CD4-positive, alpha-beta memory T cell (primary cell): ENCODE measurements at regions not wholly inside any gene's neighbourhood (a gene's known extent, or its start where the extent isn't known, plus 50 kb on each side); places are given as distances from the start of the nearest gene placed in this dataset.

Experiments used
- CTCF ChIA-PET: fragments of 350-600 bp; sonication (Branson Sonifier 250); formaldehyde crosslinking; loops from one replicate; lab custom pipeline; 2021; ENCODE audit warnings: inconsistent platforms; ENCODE audit not compliant: partially characterized antibody; lab: Charles Lee
- POLR2A ChIA-PET: fragments of 350-600 bp; sonication (Branson Sonifier 250); formaldehyde crosslinking; loops from one replicate; lab custom pipeline; 2021; ENCODE audit not compliant: partially characterized antibody; lab: Charles Lee
- DNase-seq, 5 donors: peaks; one replicate each; pipeline versions ENCODE4 v3.0.0 to v3.0.0-alpha.2; 2020 to 2022; ENCODE audit warnings: mixed read lengths in 1 of 5
- H3K27ac ChIP-seq: one replicate; pipeline ENCODE4 v1.7.0; 2013; ENCODE audit warnings: low read depth, low read length
- H3K27me3 ChIP-seq: 2 replicates; pipeline ENCODE4 v1.7.0; 2013; ENCODE audit warnings: mild to moderate bottlenecking, low read length, moderate library complexity; ENCODE audit not compliant: insufficient read depth
- H3K36me3 ChIP-seq: 2 replicates; pipeline ENCODE4 v1.7.0; 2013; ENCODE audit warnings: mild to moderate bottlenecking, low read length, moderate library complexity; ENCODE audit not compliant: insufficient read depth
- H3K4me1 ChIP-seq: 2 replicates; pipeline ENCODE4 v1.7.0; 2013; ENCODE audit warnings: mild to moderate bottlenecking, low read length, moderate library complexity; ENCODE audit not compliant: insufficient read depth
- H3K4me3 ChIP-seq, 2 donors: one replicate each; pipeline ENCODE4 v1.7.0; 2013; ENCODE audit warnings: low read length in 2 of 2, mild to moderate bottlenecking in 1 of 2
- H3K9me3 ChIP-seq, 2 donors: one replicate each; pipeline ENCODE4 v1.7.0; 2013; ENCODE audit warnings: low read length in 2 of 2, control low read depth in 1 of 2; ENCODE audit not compliant: control insufficient read depth in 1 of 2
- H3K27ac Mint-ChIP-seq, 7 donors: one replicate each; pipeline ENCODE4 v1.8.0; 2020 to 2021; ENCODE audit warnings: mixed read lengths in 7 of 7, mild to moderate bottlenecking in 6 of 7, inconsistent platforms in 3 of 7, moderate library complexity in 3 of 7
- H3K27me3 Mint-ChIP-seq, 2 donors: one replicate each; pipeline ENCODE4 v1.8.0; 2020 to 2021; ENCODE audit warnings: mixed read lengths in 2 of 2
- H3K36me3 Mint-ChIP-seq, 2 donors: one replicate each; pipeline ENCODE4 v1.8.0; 2020 to 2021; ENCODE audit warnings: mixed read lengths in 2 of 2, inconsistent platforms in 1 of 2, mild to moderate bottlenecking in 1 of 2
- H3K4me1 Mint-ChIP-seq, 4 donors: one replicate each; pipeline ENCODE4 v1.8.0; 2020 to 2021; ENCODE audit warnings: mixed read lengths in 4 of 4, mild to moderate bottlenecking in 1 of 4
- H3K4me3 Mint-ChIP-seq, 8 donors: one replicate each; pipeline ENCODE4 v1.8.0; 2020 to 2021; ENCODE audit warnings: mixed read lengths in 8 of 8, mild to moderate bottlenecking in 7 of 8, moderate library complexity in 6 of 8, inconsistent platforms in 3 of 8
- H3K9me3 Mint-ChIP-seq, 8 donors: one replicate each; pipeline ENCODE4 v1.8.0; 2020 to 2021; ENCODE audit warnings: mixed read lengths in 8 of 8, mild to moderate bottlenecking in 5 of 8, inconsistent platforms in 3 of 8, moderate library complexity in 1 of 8
- intact Hi-C: fragments of 100-400 bp; cut with micrococcal nuclease; formaldehyde crosslinking; loops from one replicate; pipeline ENCODE4 v1.15.1; 2023

DNA sequence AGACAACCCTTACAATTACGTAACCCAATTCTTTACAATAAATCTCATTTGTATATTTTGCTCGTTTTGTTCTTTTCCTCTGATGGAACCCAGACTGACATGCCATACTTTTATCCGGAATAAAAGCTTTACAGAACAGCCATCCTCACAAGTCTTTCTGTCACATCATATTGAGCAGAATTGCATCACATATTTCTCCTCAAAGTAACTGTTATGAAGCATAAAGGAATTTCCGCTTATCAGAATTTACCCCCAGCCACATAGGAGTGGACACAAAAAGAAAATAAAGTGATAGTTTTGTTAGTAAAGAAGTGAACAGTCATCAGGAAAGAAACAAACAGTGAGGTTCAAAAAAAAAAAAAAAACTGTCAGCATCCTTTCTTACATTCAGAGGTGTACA lies 539.5 kb upstream of the LUZP2 start:
- no peak overlapping the region for H3K27ac Mint-ChIP-seq
- no peak for DNase-seq
- H3K36me3 Mint-ChIP-seq: no peaks in the 10 kb centered on the region
- peaks cover 0 to 14% (median 3%) of the 10 kb centered on the region in 8 donors for H3K9me3 Mint-ChIP-seq
- Histone ChIP-seq H3K27ac (no peak overlapping the region), H3K9me3 (no peaks in the 10 kb centered on the region), H3K4me1 (no peaks in the 10 kb centered on the region), H3K27me3 (no peaks in the 10 kb centered on the region), H3K4me3 (no peak overlapping the region), H3K36me3 (no peaks in the 10 kb centered on the region)
- ChIA-PET CTCF (no interaction called here), POLR2A (no interaction called here)
- H3K4me1 Mint-ChIP-seq: no peaks in the 10 kb centered on the region
- intact Hi-C loops: no loop called here
- H3K4me3 Mint-ChIP-seq: no peak overlapping the region
- no peaks in the 10 kb centered on the region for H3K27me3 Mint-ChIP-seq

DNA sequence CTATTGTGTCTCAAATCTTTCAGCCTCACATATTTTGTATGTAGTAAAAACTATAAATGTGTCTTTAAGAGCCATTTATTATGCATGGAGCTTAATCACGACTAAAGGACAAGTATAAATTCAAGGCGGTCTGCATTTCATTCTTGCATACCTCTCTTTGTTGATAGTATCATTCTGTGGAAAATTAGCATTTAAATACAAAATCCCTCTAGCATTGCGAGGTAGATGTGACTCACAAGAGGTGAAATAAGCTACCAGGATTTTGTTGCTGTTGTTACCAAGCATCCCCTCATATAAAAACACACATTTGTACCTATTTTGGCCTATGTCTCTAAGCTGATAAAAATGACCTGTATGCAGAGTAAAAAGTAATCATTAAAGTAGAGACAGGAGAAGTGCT lies 537.4 kb upstream of the LUZP2 start:
- DNase-seq: no peak
- no peak overlapping the region for H3K27ac ChIP-seq
- H3K9me3 ChIP-seq: no peaks in the 10 kb centered on the region
- H3K4me1 Mint-ChIP-seq: no peaks in the 10 kb centered on the region
- no peaks in the 10 kb centered on the region for H3K27me3 ChIP-seq
- H3K9me3 Mint-ChIP-seq: peaks cover 3 to 13% (median 6%) of the 10 kb centered on the region in 8 donors
- no peaks in the 10 kb centered on the region for H3K4me1 ChIP-seq
- no peak overlapping the region for H3K4me3 ChIP-seq
- no peaks in the 10 kb centered on the region for H3K36me3 ChIP-seq
- H3K27ac Mint-ChIP-seq: no peak overlapping the region
- intact Hi-C loops: no loop called here
- ChIA-PET POLR2A (no interaction called here), CTCF (interaction anchor here (0.9 kb wide), 1 partner anchor 8 kb away, joined by 3 read pairs; no protein-coding TSS in a partner anchor)
- no peaks in the 10 kb centered on the region for H3K27me3 Mint-ChIP-seq
- H3K36me3 Mint-ChIP-seq: no peaks in the 10 kb centered on the region
- no peak overlapping the region for H3K4me3 Mint-ChIP-seq

DNA sequence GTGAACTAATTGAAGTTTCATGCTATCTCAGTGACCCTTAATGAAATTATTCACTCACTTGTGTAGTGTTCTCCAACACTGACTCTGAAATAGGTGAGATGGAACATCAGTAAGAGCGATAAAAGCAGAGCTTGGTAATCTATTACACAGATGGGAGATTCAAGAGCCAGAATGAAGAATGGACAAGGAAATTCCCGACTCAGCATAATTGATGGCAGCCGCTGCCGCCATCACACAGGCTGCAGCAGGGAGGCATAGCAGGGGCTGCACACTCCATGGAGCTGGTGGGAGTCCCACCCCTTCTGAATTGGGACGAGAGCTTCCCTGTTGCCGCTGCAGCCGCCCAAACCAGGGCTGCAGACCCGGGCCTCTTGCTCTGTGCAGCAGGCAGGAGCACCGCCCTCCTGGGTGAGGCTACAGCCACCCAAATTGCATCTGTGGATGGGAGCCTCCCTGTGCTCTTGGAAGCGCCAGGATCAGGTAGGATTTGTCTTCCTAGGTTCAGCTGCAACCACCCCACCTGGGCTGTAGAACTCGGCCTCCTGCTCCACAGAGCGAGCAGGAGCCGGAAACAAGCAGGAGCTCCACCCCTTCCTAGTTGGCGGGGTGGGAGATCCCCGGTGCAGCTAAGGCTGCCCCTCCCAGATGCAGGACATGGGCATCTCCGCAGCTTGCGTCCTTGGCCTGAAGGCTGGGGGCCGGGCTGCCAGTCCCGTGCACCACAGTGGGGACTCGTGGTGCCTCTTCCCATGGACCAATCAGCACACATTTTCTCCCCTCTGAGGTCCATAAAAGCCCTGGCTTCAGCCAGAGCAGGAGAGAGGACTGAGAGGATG lies 535.1 kb upstream of the LUZP2 start:
- Histone ChIP-seq H3K36me3 (no peaks in the 10 kb centered on the region), H3K4me1 (no peaks in the 10 kb centered on the region), H3K9me3 (no peaks in the 10 kb centered on the region), H3K27me3 (no peaks in the 10 kb centered on the region), H3K4me3 (no peak overlapping the region), H3K27ac (no peak overlapping the region)
- Mint-ChIP-seq H3K27me3 (no peaks in the 10 kb centered on the region), H3K27ac (no peak overlapping the region), H3K36me3 (no peaks in the 10 kb centered on the region), H3K9me3 (peaks cover 3 to 13% (median 6%) of the 10 kb centered on the region in 8 donors), H3K4me3 (no peak overlapping the region), H3K4me1 (no peaks in the 10 kb centered on the region)
- intact Hi-C loops: no loop called here
- ChIA-PET CTCF (no interaction called here), POLR2A (no interaction called here)
- DNase-seq: no peak

DNA sequence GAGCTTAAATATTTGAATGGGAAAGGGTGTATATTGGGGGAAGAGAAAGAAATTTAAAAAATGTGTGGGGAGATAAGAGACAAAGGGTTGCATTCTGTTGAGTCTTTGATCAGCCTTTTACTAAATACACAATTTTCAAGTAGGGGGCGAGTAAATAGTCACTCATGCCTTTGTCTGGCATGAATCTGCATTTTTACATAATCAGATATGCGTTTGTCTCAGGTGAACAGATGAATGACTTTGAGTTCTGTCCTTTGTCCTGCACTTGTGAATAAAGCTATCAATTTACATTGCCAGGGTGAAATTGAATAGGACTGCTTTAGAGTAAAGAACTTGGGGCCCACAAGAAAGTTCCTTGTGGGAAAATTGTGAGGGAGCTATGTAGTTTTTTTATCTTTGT lies 523.6 kb upstream of the LUZP2 start:
- Mint-ChIP-seq H3K4me3 (no peak overlapping the region), H3K27me3 (no peaks in the 10 kb centered on the region), H3K36me3 (no peaks in the 10 kb centered on the region), H3K4me1 (no peaks in the 10 kb centered on the region), H3K9me3 (peaks cover 0 to 16% (median 4%) of the 10 kb centered on the region in 8 donors), H3K27ac (no peak overlapping the region)
- Histone ChIP-seq H3K4me1 (no peaks in the 10 kb centered on the region), H3K4me3 (no peak overlapping the region), H3K9me3 (no peaks in the 10 kb centered on the region), H3K36me3 (no peaks in the 10 kb centered on the region), H3K27ac (no peak overlapping the region), H3K27me3 (no peaks in the 10 kb centered on the region)
- POLR2A ChIA-PET: no interaction called here
- CTCF ChIA-PET: no interaction called here
- intact Hi-C loops: no loop called here
- DNase-seq: no peak

DNA sequence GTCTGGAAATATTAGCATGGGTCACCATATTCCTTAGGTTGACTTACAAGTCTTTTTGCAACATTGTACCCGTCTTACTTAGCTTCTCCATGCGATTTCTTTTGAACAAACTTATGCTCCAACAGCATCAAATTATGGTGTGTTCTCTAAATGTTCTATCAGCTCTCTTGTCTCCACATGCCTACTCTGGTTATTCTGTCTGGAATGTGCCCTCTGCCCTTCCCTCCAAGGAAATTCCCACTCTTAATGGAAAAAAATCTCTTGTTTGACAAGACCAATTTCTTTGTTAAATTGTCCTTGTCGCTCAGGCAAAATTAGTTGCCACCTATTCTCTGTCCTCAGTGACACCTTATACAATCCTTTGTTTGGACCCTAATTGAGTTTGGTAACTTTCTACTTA lies 522.8 kb upstream of the LUZP2 start:
- Histone ChIP-seq H3K4me3 (no peak overlapping the region), H3K9me3 (no peaks in the 10 kb centered on the region), H3K27me3 (no peaks in the 10 kb centered on the region), H3K27ac (no peak overlapping the region), H3K4me1 (no peaks in the 10 kb centered on the region), H3K36me3 (no peaks in the 10 kb centered on the region)
- ChIA-PET POLR2A (no interaction called here), CTCF (no interaction called here)
- Mint-ChIP-seq H3K4me3 (no peak overlapping the region), H3K36me3 (no peaks in the 10 kb centered on the region), H3K27me3 (no peaks in the 10 kb centered on the region), H3K27ac (no peak overlapping the region), H3K4me1 (no peaks in the 10 kb centered on the region), H3K9me3 (peaks cover 0 to 16% (median 4%) of the 10 kb centered on the region in 8 donors)
- intact Hi-C loops: no loop called here
- DNase-seq: no peak

DNA sequence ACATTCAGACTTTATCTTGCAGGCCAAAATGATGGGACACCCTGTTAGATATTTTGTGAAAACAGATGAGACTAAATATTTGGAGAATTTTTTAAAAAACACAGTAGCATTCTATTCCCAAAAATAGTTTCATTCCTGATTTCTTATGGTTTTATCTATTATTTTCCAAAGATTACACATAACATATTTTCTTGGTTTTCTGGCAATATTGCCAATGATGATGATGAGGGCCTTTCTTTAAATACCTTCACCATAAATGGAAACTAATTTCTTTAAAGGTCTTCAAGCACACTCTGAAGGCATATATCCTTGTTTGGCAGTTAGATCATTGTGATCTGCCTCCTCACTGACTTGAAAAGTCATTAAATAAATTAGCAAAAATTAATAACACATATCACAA lies 522.3 kb upstream of the LUZP2 start:
- Mint-ChIP-seq H3K9me3 (peaks cover 0 to 15% (median 5%) of the 10 kb centered on the region in 8 donors), H3K27ac (no peak overlapping the region), H3K27me3 (no peaks in the 10 kb centered on the region), H3K4me3 (no peak overlapping the region), H3K4me1 (no peaks in the 10 kb centered on the region), H3K36me3 (no peaks in the 10 kb centered on the region)
- DNase-seq: no peak
- Histone ChIP-seq H3K4me1 (no peaks in the 10 kb centered on the region), H3K27ac (no peak overlapping the region), H3K36me3 (no peaks in the 10 kb centered on the region), H3K9me3 (no peaks in the 10 kb centered on the region), H3K4me3 (no peak overlapping the region), H3K27me3 (no peaks in the 10 kb centered on the region)
- ChIA-PET CTCF (no interaction called here), POLR2A (no interaction called here)
- intact Hi-C loops: no loop called here

DNA sequence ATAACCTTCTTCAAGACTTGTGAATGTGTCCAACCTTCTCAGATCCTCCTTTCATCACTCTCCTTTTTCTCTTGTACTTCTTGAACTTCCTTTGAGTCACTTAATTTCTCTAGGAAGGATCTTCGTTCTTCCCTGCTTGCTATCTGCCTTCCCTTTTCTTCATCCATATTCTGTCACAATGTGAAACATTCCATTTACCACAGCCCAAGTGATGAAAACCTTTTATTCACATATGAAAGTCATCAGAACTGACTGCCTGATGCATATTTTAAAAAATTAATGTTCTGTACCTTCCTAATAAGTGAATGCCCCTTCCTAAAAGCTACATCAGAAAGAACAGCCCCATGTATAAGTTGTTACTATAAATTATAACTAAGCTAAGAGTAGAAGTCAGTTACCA lies 520.4 kb upstream of the LUZP2 start:
- intact Hi-C loops: no loop called here
- CTCF ChIA-PET: no interaction called here
- no peak overlapping the region for H3K4me3 ChIP-seq
- H3K36me3 ChIP-seq: no peaks in the 10 kb centered on the region
- Mint-ChIP-seq H3K4me3 (no peak overlapping the region), H3K27me3 (no peaks in the 10 kb centered on the region), H3K4me1 (no peaks in the 10 kb centered on the region), H3K27ac (no peak overlapping the region), H3K36me3 (no peaks in the 10 kb centered on the region), H3K9me3 (peaks cover 0 to 20% (median 3%) of the 10 kb centered on the region in 8 donors)
- H3K27me3 ChIP-seq: no peaks in the 10 kb centered on the region
- DNase-seq: no peak
- H3K9me3 ChIP-seq: no peaks in the 10 kb centered on the region
- no peaks in the 10 kb centered on the region for H3K4me1 ChIP-seq
- H3K27ac ChIP-seq: no peak overlapping the region
- POLR2A ChIA-PET: no interaction called here
